ENCODE measurements at regions not wholly inside any gene's neighbourhood (a gene's known extent, or its start where the extent isn't known, plus 50 kb on each side); places are given as distances from the start of the nearest gene placed in this dataset.

- no peak overlapping the region for H3K27ac ChIP-seq
- no peak for DNase-seq (ENCODE audit: low spot score)
- no peak overlapping the region for H3K4me3 ChIP-seq
- TF ChIP-seq CTCF (IDR thresholded peaks at IDR 0.05): no peak
Measured at GRCh38 chr22:44427611-44428470, 70.2 kb downstream of the RTL6 start.

GRCh38 chr22:44426981-44427380, 71.1 kb downstream of the RTL6 start:
- no peak overlapping the region for H3K27ac ChIP-seq
- no peak for TF ChIP-seq CTCF (IDR thresholded peaks at IDR 0.05)

GRCh38 chr22:44425694-44426045, 72.4 kb downstream of the RTL6 start:
- TF ChIP-seq CTCF (IDR thresholded peaks at IDR 0.05): no peak
- Histone ChIP-seq H3K4me3 (no peak overlapping the region), H3K27ac (no peak overlapping the region)
- no peak for DNase-seq (ENCODE audit: low spot score)

More at GRCh38 chr22:44426981-44427380, 71.1 kb downstream of the RTL6 start:
- H3K4me3 ChIP-seq: no peak overlapping the region
- DNase-seq (ENCODE audit: low spot score): no peak

- no peak overlapping the region for H3K27ac ChIP-seq
- no peak overlapping the region for H3K4me3 ChIP-seq
- no peak for DNase-seq (ENCODE audit: low spot score)
- no peak for TF ChIP-seq CTCF (IDR thresholded peaks at IDR 0.05)
Measured at GRCh38 chr22:44424867-44425693, 73.0 kb downstream of the RTL6 start.

- Histone ChIP-seq H3K27ac (no peak overlapping the region), H3K4me3 (no peak overlapping the region)
- TF ChIP-seq CTCF (IDR thresholded peaks at IDR 0.05): no peak
- DNase-seq (ENCODE audit: low spot score): no peak
Measured at GRCh38 chr22:44424359-44424682, 73.7 kb downstream of the RTL6 start.

GRCh38 chr22:44423556-44424358, 74.3 kb downstream of the RTL6 start:
- DNase-seq (ENCODE audit: low spot score): no peak
- no peak overlapping the region for H3K27ac ChIP-seq
- no peak overlapping the region for H3K4me3 ChIP-seq
- TF ChIP-seq CTCF (IDR thresholded peaks at IDR 0.05): no peak
